ENCODE measurements at regions not wholly inside any gene's neighbourhood (a gene's known extent, or its start where the extent isn't known, plus 50 kb on each side); places are given as distances from the start of the nearest gene placed in this dataset.

DNA sequence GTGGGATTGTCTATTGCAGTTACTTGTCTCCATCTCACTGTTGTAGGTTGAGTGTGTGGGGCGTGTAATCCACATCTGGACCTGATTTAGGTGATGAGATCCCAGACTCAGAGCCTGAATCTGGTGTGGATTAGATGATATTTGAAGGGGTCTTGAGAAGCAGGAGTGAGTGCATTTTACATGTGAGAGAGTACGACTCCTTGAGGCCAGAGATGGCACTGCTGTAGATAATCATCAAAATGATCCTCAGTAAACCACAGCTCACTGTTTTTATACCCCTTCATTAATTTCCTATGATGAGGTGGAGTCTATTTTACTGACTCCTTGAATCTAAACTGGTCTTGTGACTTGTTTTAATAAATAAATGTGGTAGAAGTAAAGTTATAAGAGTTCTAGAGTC is 732.5 kb downstream of the KCNJ2 start:
- H3K27ac ChIP-seq (ENCODE audit: control insufficient read depth, insufficient read depth, low read length), result no peak overlapping the region
- H3K4me3 ChIP-seq (ENCODE audit: control insufficient read depth in 2 of 3, extremely low read depth in 1 of 3, insufficient read depth in 2 of 3, low read depth in 1 of 3, low read length in 3 of 3), result no peak overlapping the region
- DNase-seq (ENCODE audit: low read depth, low spot score), result no peak
- H3K27me3 ChIP-seq (ENCODE audit: control insufficient read depth, extremely low read depth, insufficient read depth, low read length), result no peaks in the 10 kb centered on the region
- H4K20me1 ChIP-seq (ENCODE audit: control insufficient read depth, extremely low read depth, insufficient read depth, low read length), result no peaks in the 10 kb centered on the region
- dilution Hi-C loops (cut with MboI; ENCODE audit: extremely low pct_ligation_motif_present, low sequenced_read_pairs), result no loop called here
- H3K9ac ChIP-seq (ENCODE audit: control insufficient read depth, extremely low read depth, insufficient read depth, low read length), result no peak overlapping the region
- FAIRE-seq, result no peak
- no peaks in the 10 kb centered on the region for H3K36me3 ChIP-seq (ENCODE audit: control insufficient read depth in 2 of 2, extremely low read depth in 1 of 2, insufficient read depth in 2 of 2, low read length in 2 of 2)
- no peak for TF ChIP-seq EZH2 (IDR thresholded peaks at IDR 0.05; ENCODE audit: low read length)
- TF ChIP-seq, protein P1, sequence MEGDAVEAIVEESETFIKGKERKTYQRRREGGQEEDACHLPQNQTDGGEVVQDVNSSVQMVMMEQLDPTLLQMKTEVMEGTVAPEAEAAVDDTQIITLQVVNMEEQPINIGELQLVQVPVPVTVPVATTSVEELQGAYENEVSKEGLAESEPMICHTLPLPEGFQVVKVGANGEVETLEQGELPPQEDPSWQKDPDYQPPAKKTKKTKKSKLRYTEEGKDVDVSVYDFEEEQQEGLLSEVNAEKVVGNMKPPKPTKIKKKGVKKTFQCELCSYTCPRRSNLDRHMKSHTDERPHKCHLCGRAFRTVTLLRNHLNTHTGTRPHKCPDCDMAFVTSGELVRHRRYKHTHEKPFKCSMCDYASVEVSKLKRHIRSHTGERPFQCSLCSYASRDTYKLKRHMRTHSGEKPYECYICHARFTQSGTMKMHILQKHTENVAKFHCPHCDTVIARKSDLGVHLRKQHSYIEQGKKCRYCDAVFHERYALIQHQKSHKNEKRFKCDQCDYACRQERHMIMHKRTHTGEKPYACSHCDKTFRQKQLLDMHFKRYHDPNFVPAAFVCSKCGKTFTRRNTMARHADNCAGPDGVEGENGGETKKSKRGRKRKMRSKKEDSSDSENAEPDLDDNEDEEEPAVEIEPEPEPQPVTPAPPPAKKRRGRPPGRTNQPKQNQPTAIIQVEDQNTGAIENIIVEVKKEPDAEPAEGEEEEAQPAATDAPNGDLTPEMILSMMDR (optimal IDR thresholded peaks at IDR 0.05 in 1 of 3, IDR thresholded peaks at IDR 0.05 in 1 of 3, conservative IDR thresholded peaks at IDR 0.05 in 1 of 3; ENCODE audit: extremely low read depth in 1 of 3, insufficient read depth in 2 of 3, low read length in 3 of 3), result peak in 1 of 3 experiments; percentile 12
- H3K9me1 ChIP-seq (ENCODE audit: control insufficient read depth, extremely low read depth, insufficient read depth, low read length), result no peaks in the 10 kb centered on the region
- H2AFZ ChIP-seq (ENCODE audit: control insufficient read depth, low read length), result no peak overlapping the region
- no peaks in the 10 kb centered on the region for H3K4me1 ChIP-seq (ENCODE audit: control insufficient read depth, extremely low read depth, insufficient read depth, low read length)
- no peaks in the 10 kb centered on the region for H3K9me3 ChIP-seq (ENCODE audit: control insufficient read depth, low read depth, low read length)
- no peak overlapping the region for H3K4me2 ChIP-seq (ENCODE audit: control insufficient read depth, extremely low read depth, insufficient read depth, low read depth, low read length)
- H3K79me2 ChIP-seq (ENCODE audit: control insufficient read depth, insufficient read depth, low read length), result no peaks in the 10 kb centered on the region

DNA sequence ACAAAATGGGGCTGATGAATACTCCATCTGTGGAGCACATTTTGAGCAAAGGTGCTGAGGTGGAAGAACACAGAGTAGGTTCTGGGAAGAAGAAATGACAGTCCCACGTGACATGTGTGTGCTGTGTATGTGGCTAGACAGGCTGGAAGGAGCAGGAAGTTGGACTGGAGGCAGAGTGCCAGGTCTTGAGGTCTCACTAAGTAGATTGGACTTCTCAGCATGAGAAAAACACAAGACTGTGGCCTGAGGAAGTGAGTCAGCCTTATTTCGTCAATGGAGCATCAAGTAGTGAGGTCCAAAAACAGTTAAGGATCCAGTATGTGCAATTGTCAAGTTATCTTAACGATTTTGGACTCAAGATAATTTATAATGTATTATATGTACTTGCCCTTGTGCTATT is 736.5 kb downstream of the KCNJ2 start:
- Histone ChIP-seq H3K27ac (ENCODE audit: control insufficient read depth, insufficient read depth, low read length) (no peak overlapping the region), H3K4me3 (ENCODE audit: control insufficient read depth in 2 of 3, extremely low read depth in 1 of 3, insufficient read depth in 2 of 3, low read depth in 1 of 3, low read length in 3 of 3) (no peak overlapping the region), H3K79me2 (ENCODE audit: control insufficient read depth, insufficient read depth, low read length) (no peaks in the 10 kb centered on the region), H2AFZ (ENCODE audit: control insufficient read depth, low read length) (peak overlapping the region; percentile 19), H3K9ac (ENCODE audit: control insufficient read depth, extremely low read depth, insufficient read depth, low read length) (no peak overlapping the region), H3K36me3 (ENCODE audit: control insufficient read depth in 2 of 2, extremely low read depth in 1 of 2, insufficient read depth in 2 of 2, low read length in 2 of 2) (no peaks in the 10 kb centered on the region), H4K20me1 (ENCODE audit: control insufficient read depth, extremely low read depth, insufficient read depth, low read length) (no peaks in the 10 kb centered on the region), H3K4me1 (ENCODE audit: control insufficient read depth, extremely low read depth, insufficient read depth, low read length) (no peaks in the 10 kb centered on the region), H3K4me2 (ENCODE audit: control insufficient read depth, extremely low read depth, insufficient read depth, low read depth, low read length) (no peak overlapping the region), H3K9me1 (ENCODE audit: control insufficient read depth, extremely low read depth, insufficient read depth, low read length) (no peaks in the 10 kb centered on the region), H3K9me3 (ENCODE audit: control insufficient read depth, low read depth, low read length) (no peaks in the 10 kb centered on the region), H3K27me3 (ENCODE audit: control insufficient read depth, extremely low read depth, insufficient read depth, low read length) (no peaks in the 10 kb centered on the region)
- TF ChIP-seq, protein P1 (optimal IDR thresholded peaks at IDR 0.05 in 1 of 3, IDR thresholded peaks at IDR 0.05 in 1 of 3, conservative IDR thresholded peaks at IDR 0.05 in 1 of 3; ENCODE audit: extremely low read depth in 1 of 3, insufficient read depth in 2 of 3, low read length in 3 of 3), result no peak
- no peak for TF ChIP-seq EZH2 (IDR thresholded peaks at IDR 0.05; ENCODE audit: low read length)
- dilution Hi-C loops (cut with MboI; ENCODE audit: extremely low pct_ligation_motif_present, low sequenced_read_pairs), result no loop called here
- DNase-seq (ENCODE audit: low read depth, low spot score) (no peak), FAIRE-seq (peak; percentile 23)

Data from keratinocyte (primary cell).